ENCODE measurements at regions not wholly inside any gene's neighbourhood (a gene's known extent, or its start where the extent isn't known, plus 50 kb on each side); places are given as distances from the start of the nearest gene placed in this dataset.

GRCh38 chr17:77807051-77807745 is 151.3 kb upstream of the TNRC6C start:
- no peak overlapping the region for H3K27ac ChIP-seq (ENCODE audit: extremely low read depth, low read depth, low read length)
- H3K36me3 ChIP-seq (ENCODE audit: control insufficient read depth in 2 of 2, insufficient read depth in 1 of 2, low read length in 2 of 2), result no peaks in the 10 kb centered on the region
- ChIA-PET CTCF (interaction anchor here (0.6 to 1.3 kb wide), 2 partner anchors 29 to 278 kb away, joined by 3 to 5 read pairs; no protein-coding TSS in a partner anchor), POLR2A (interaction anchor here (0.8 kb wide), 1 partner anchor 17 kb away, joined by 3 read pairs; no protein-coding TSS in a partner anchor)
- H3K4me1 ChIP-seq (ENCODE audit: control insufficient read depth, insufficient read depth, low read length), result peaks cover 2% of the 10 kb centered on the region; the same call in 1 of the 2 replicates
- no peak overlapping the region for H3K4me3 ChIP-seq (ENCODE audit: low read depth, low read length)
- TF ChIP-seq ZFHX2 (tag by site-specific recombination; conservative IDR thresholded peaks at IDR 0.05) (no peak), EGR2 (tag by site-specific recombination; IDR thresholded peaks at IDR 0.05; ENCODE audit: low read depth) (no peak), ZNF423 (tag by site-specific recombination; IDR thresholded peaks at IDR 0.05) (no peak)
- TF ChIP-seq, protein P1, sequence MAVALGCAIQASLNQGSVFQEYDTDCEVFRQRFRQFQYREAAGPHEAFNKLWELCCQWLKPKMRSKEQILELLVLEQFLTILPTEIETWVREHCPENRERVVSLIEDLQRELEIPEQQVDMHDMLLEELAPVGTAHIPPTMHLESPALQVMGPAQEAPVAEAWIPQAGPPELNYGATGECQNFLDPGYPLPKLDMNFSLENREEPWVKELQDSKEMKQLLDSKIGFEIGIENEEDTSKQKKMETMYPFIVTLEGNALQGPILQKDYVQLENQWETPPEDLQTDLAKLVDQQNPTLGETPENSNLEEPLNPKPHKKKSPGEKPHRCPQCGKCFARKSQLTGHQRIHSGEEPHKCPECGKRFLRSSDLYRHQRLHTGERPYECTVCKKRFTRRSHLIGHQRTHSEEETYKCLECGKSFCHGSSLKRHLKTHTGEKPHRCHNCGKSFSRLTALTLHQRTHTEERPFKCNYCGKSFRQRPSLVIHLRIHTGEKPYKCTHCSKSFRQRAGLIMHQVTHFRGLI (tag by site-specific recombination; IDR thresholded peaks at IDR 0.05), result no peak
- no peaks in the 10 kb centered on the region for H3K9me3 ChIP-seq (ENCODE audit: control insufficient read depth, insufficient read depth, low read depth, low read length)

- H3K4me3 ChIP-seq (ENCODE audit: low read depth, low read length), result no peak overlapping the region
- CTCF ChIA-PET, result interaction anchor here (1.3 kb wide), 1 partner anchor 277 kb away, joined by 3 read pairs; no protein-coding TSS in a partner anchor
- H3K36me3 ChIP-seq (ENCODE audit: control insufficient read depth in 2 of 2, insufficient read depth in 1 of 2, low read length in 2 of 2), result no peaks in the 10 kb centered on the region
- POLR2A ChIA-PET, result interaction anchor here (0.8 kb wide), 1 partner anchor 17 kb away, joined by 3 read pairs; no protein-coding TSS in a partner anchor
- no peak for TF ChIP-seq ZNF416 (tag by site-specific recombination; IDR thresholded peaks at IDR 0.05)
- TF ChIP-seq ZNF658 (tag by site-specific recombination; IDR thresholded peaks at IDR 0.05), result no peak
- no peak for TF ChIP-seq ZNF2 (tag by site-specific recombination; IDR thresholded peaks at IDR 0.05)
- no peak for TF ChIP-seq ZNF843 (tag by site-specific recombination; IDR thresholded peaks at IDR 0.05)
- TF ChIP-seq ZNF513 (tag by site-specific recombination; IDR thresholded peaks at IDR 0.05), result peak; percentile 79
- H3K9me3 ChIP-seq (ENCODE audit: control insufficient read depth, insufficient read depth, low read depth, low read length), result no peaks in the 10 kb centered on the region
- no peak overlapping the region for H3K27ac ChIP-seq (ENCODE audit: extremely low read depth, low read depth, low read length)
- peaks cover under 1% of the 10 kb centered on the region; the same call in 1 of the 2 replicates for H3K4me1 ChIP-seq (ENCODE audit: control insufficient read depth, insufficient read depth, low read length)
Measured at GRCh38 chr17:77807746-77808441, 150.6 kb upstream of the TNRC6C start.

DNA sequence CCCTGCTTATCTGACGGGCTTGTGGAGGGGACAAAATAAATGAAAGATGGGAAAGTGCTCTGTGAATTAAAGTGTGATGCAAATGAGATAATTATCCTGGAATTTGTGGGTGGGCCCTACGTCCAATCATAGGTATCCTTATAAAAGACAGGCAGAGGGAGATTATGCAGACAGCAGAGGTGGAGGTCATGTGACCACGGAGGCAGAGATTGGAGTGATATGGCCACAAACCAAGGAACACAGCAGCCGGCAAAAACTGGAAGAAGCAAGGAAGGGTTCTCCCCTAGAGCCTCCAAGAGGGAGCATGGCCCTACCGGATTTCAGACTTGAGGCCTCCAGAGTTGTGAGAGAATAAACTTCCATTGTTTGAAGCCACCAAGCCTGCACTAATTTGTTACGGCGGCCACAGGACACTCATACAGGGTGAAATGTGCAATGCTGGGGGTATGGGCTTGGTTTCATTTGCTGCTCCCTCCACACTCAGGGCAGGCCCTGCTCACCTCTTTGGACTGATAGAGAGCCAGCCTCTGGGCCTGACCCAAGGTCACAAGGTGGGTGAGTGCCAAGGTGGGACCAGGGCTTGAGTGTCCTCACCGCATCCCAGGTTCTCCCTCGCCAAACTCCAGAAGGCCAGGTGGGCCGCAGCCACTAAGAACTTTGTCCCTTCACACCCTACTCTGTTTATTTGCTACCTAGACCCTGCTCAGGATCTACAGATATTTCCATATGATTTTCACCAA is 149.6 kb upstream of the TNRC6C start:
- H3K4me1 ChIP-seq (ENCODE audit: control insufficient read depth, insufficient read depth, low read length), result no peaks in the 10 kb centered on the region
- CTCF ChIA-PET, result no interaction called here
- H3K36me3 ChIP-seq (ENCODE audit: control insufficient read depth in 2 of 2, insufficient read depth in 1 of 2, low read length in 2 of 2), result no peaks in the 10 kb centered on the region
- no peaks in the 10 kb centered on the region for H3K9me3 ChIP-seq (ENCODE audit: control insufficient read depth, insufficient read depth, low read depth, low read length)
- H3K4me3 ChIP-seq (ENCODE audit: low read depth, low read length), result no peak overlapping the region
- H3K27ac ChIP-seq (ENCODE audit: extremely low read depth, low read depth, low read length), result no peak overlapping the region
- TF ChIP-seq ZNF138 (tag by site-specific recombination; IDR thresholded peaks at IDR 0.05; ENCODE audit: borderline replicate concordance), result no peak
- no peak for TF ChIP-seq MYNN (tag by site-specific recombination; IDR thresholded peaks at IDR 0.05; ENCODE audit: borderline replicate concordance)
- TF ChIP-seq SP2 (tag by site-specific recombination; IDR thresholded peaks at IDR 0.05), result no peak
- TF ChIP-seq MZF1 (tag by site-specific recombination; IDR thresholded peaks at IDR 0.05; ENCODE audit: borderline replicate concordance), result no peak
- TF ChIP-seq ZNF843 (tag by site-specific recombination; IDR thresholded peaks at IDR 0.05), result no peak
- no peak for TF ChIP-seq ZNF140 (tag by site-specific recombination; IDR thresholded peaks at IDR 0.05)
- POLR2A ChIA-PET, result no interaction called here
